Pancreas (tissue), 10 donors: ENCODE measurements at regions not wholly inside any gene's neighbourhood (a gene's known extent, or its start where the extent isn't known, plus 50 kb on each side); places are given as distances from the start of the nearest gene placed in this dataset.

Source experiments
- ATAC-seq, 4 donors: fragments of 200-7000 bp; cut with Tn5 transposase; one replicate each; pipeline versions ENCODE4 v1.8.0 to v1.9.1; 2020; ENCODE audit warnings: mild to moderate bottlenecking in 4 of 4, moderate library complexity in 4 of 4
- DNase-seq, 6 donors: peaks; one replicate each; pipeline ENCODE4 v3.0.0-alpha.2; 2020
- FAIRE-seq: peaks from 2 replicates; lab custom pipeline; 2012; peaks lifted over from hg19 to GRCh38; lab: Jason Lieb, UNC
- H3K27ac ChIP-seq, 4 donors: fragments of 200-600 bp; sonication (generic); 1 replicate in 3 of 4; 2 replicates in 1 of 4; pipeline versions ENCODE4 v1.5.0 to v1.8.0; 2020
- H3K27me3 ChIP-seq, 4 donors: fragments of 200-600 bp; one replicate each; pipeline ENCODE4 v1.8.0; 2021
- H3K36me3 ChIP-seq, 3 donors: fragments of 200-600 bp; sonication (generic) in 1 of 3; one replicate each; pipeline versions ENCODE4 v1.5.0 to v1.8.0; 2020 to 2021
- H3K4me1 ChIP-seq, 3 donors: fragments of 200-600 bp; one replicate each; pipeline ENCODE4 v1.8.0; 2021
- H3K4me3 ChIP-seq, 4 donors: fragments of 200-600 bp; sonication (generic) in 2 of 4; one replicate each; pipeline versions ENCODE4 v1.5.0 to v1.8.0; 2020 to 2021
- H3K9me3 ChIP-seq, 4 donors: fragments of 200-600 bp; one replicate each; pipeline ENCODE4 v1.8.0; 2021
- WGBS, 2 donors: extraction: QIAGEN DNeasy Blood & Tissue Kit; methylation state at CpG; one replicate each; pipeline ENCODE4 v1.1.7; 2013; 5-methylcytosine and 5-hydroxymethylcytosine counted together
- intact Hi-C, 3 donors: fragments of 100-400 bp; cut with DNase I; formaldehyde crosslinking; loops; one replicate each; pipeline versions ENCODE4 v1.11.1 to v1.14.2; 2022
- TF ChIP-seq, protein P1 (sequence below), 4 donors: fragments of 200-600 bp; sonication (generic) in 3 of 4; IDR thresholded peaks; one replicate each; pipeline versions ENCODE4 v1.5.0 to v1.8.0; 2021; ENCODE audit warnings: antibody characterized with exemption in 4 of 4
- donor health status: healthy with polysubstance abuse.
- donor health status: DM: no; HTN: no; CAD: no; lungs with moderate emphysema.
- donor health status: DM: no; HTN: no; CAD: no.
- donor health status: control.
- donor health status: control.
- donor health status: Bipolar disorder and iron deficiency.
- donor health status: DM: yes; HTN: yes; CAD: no.
- donor health status: DM: no; HTN: no; CAD: no.
- donor health status: DM: no; HTN: no; CAD: no.
- donor health status: DM: yes; HTN: yes; CAD: no.

DNA sequence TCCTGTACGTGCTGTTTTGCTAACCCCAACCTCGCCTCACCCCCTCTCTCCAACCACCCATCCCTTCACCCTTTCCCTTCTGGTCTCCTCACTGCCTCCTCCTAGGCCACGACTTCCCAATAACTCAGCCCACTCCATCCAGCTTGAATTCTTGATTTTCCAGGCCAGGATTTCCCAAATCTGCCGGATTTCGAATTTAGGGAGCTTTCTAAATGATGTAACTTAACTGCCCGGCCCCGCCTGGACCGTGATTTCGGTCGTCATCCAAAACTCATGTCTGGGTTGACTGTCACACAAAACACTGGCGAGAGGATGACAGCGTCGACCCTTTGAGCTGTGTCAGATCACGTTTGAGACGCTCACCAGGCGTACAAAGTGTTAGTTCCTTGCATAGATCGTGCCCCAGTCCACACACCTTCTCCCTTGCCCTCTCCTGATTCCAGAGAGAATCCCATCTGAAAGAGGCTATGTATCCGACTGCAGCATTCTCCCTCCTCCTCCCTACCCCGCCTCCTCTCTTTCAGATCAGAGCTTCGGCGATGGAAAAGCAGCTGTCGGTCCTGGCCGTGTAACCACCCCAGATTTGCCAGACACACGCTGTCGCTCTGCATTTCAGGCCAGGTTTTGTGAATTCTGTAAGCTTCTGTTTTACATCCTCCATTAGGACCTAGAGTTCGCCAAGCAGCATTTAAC lies 168.2 kb downstream of the GPX5 start:
- DNase-seq (no peak), FAIRE-seq (no peak), ATAC-seq (no peak)
- H3K4me1 ChIP-seq = no peaks in the 10 kb centered on the region
- TF ChIP-seq, protein P1, sequence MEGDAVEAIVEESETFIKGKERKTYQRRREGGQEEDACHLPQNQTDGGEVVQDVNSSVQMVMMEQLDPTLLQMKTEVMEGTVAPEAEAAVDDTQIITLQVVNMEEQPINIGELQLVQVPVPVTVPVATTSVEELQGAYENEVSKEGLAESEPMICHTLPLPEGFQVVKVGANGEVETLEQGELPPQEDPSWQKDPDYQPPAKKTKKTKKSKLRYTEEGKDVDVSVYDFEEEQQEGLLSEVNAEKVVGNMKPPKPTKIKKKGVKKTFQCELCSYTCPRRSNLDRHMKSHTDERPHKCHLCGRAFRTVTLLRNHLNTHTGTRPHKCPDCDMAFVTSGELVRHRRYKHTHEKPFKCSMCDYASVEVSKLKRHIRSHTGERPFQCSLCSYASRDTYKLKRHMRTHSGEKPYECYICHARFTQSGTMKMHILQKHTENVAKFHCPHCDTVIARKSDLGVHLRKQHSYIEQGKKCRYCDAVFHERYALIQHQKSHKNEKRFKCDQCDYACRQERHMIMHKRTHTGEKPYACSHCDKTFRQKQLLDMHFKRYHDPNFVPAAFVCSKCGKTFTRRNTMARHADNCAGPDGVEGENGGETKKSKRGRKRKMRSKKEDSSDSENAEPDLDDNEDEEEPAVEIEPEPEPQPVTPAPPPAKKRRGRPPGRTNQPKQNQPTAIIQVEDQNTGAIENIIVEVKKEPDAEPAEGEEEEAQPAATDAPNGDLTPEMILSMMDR (IDR thresholded peaks at IDR 0.05) = no peak
- H3K36me3 ChIP-seq = no peaks in the 10 kb centered on the region
- intact Hi-C loops = loop anchor here in 1 of 3 donors (10.0 kb wide), 1 partner anchor 321 kb away; no protein-coding TSS in a partner anchor
- H3K9me3 ChIP-seq = no peaks in the 10 kb centered on the region
- no peak overlapping the region for H3K27ac ChIP-seq
- H3K27me3 ChIP-seq = peaks cover 0 to 38% (median 1%) of the 10 kb centered on the region in 4 donors
- no peak overlapping the region for H3K4me3 ChIP-seq
- 8 to 11% methylated on average over 26 of the region's 26 CpGs for WGBS, 2 donors

DNA sequence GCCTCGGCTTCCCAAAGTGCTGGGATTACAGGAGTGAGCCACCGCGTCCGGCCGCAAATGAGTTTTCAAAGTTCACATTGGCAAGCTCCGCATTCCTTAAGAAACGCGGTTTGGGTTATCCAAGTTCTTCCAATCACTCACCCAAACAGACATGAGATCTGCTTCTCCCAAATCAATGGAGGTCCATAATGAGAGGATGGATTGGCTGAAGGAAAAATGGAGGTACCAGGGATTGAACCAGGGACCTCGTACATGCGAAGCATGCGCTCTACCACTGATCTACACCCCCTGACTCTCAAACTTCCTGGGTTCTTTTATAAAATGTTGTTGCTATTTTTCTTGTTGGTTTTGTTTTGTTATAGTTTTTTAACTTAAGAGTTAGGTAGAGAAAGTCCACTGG lies 170.0 kb downstream of the GPX5 start:
- no peak for FAIRE-seq
- peaks cover 0 to 42% (median 2%) of the 10 kb centered on the region in 4 donors for H3K27me3 ChIP-seq
- no peak overlapping the region for H3K27ac ChIP-seq
- 29 to 30% methylated on average over 11 of the region's 11 CpGs for WGBS, 2 donors
- intact Hi-C loops = loop anchor here in 1 of 3 donors (10.0 kb wide), 1 partner anchor 319 kb away; no protein-coding TSS in a partner anchor
- H3K4me1 ChIP-seq = no peaks in the 10 kb centered on the region
- H3K9me3 ChIP-seq = no peaks in the 10 kb centered on the region
- ATAC-seq = no peak
- no peak overlapping the region for H3K4me3 ChIP-seq
- no peak for DNase-seq
- H3K36me3 ChIP-seq = no peaks in the 10 kb centered on the region
- TF ChIP-seq, protein P1 (IDR thresholded peaks at IDR 0.05) = no peak

DNA sequence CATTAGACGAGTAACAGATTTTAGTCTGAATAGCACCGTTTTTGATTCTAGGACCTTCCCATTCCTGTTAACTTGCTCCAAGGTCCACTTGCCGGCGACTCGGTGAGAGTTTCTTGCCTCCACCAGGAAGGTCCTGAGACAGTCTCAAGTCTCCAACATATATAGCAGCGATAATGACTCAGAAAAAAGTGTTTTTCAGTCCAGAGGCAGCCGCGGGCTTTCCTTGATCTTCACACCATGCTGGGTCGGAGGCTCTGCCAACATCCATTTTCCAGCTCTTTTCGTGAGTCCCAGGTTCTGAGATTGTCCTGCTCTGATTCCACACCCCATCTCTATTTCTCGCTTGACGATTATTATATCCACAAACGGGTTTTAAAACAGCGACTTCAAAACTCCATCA lies 170.5 kb downstream of the GPX5 start:
- no peak overlapping the region for H3K27ac ChIP-seq
- H3K4me1 ChIP-seq = no peaks in the 10 kb centered on the region
- intact Hi-C loops = loop anchor here in 1 of 3 donors (10.0 kb wide), 1 partner anchor 319 kb away; no protein-coding TSS in a partner anchor
- H3K4me3 ChIP-seq = no peak overlapping the region
- H3K27me3 ChIP-seq = peaks cover 0 to 44% (median 2%) of the 10 kb centered on the region in 4 donors
- no peak for ATAC-seq
- WGBS, 2 donors = 12 to 26% methylated on average over 14 of the region's 14 CpGs
- no peak for FAIRE-seq
- TF ChIP-seq, protein P1 (IDR thresholded peaks at IDR 0.05) = no peak
- no peaks in the 10 kb centered on the region for H3K9me3 ChIP-seq
- DNase-seq = no peak
- no peaks in the 10 kb centered on the region for H3K36me3 ChIP-seq

DNA sequence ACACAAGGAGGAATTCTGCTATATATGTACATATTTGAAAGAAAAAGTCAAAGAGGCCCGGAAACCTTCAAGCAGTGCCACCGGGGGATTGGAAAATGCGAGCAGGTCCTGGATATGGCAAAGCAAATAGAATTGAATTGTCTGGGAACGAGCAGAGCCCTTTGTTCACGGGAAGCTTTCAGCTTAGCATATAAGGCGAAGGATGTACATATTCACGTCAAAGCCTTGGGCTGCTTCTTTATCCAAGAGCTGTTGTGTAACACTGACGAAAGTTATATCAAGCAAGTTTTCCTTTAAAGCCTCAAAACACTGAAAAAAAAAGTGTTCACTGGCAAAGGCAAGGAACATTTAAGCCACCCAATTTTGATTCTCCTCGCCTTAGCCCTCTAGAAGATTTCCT lies 171.0 kb downstream of the GPX5 start:
- no peaks in the 10 kb centered on the region for H3K9me3 ChIP-seq
- no peak overlapping the region for H3K4me3 ChIP-seq
- H3K27ac ChIP-seq = no peak overlapping the region
- H3K36me3 ChIP-seq = no peaks in the 10 kb centered on the region
- 14% methylated on average over 9 of the region's 9 CpGs for WGBS, 2 donors
- no peak for DNase-seq
- H3K27me3 ChIP-seq = peaks cover 0 to 44% (median 2%) of the 10 kb centered on the region in 4 donors
- intact Hi-C loops = loop anchor here in 1 of 3 donors (10.0 kb wide), 1 partner anchor 318 kb away; no protein-coding TSS in a partner anchor
- FAIRE-seq = no peak
- ATAC-seq = no peak
- H3K4me1 ChIP-seq = no peaks in the 10 kb centered on the region
- TF ChIP-seq, protein P1 (IDR thresholded peaks at IDR 0.05) = no peak
